Activated T-helper 17 cell treated with anti-CD3 and anti-CD28 coated beads, Interleukin-2, amount 50 U/mL, for 72 hours (primary cell): ENCODE measurements at regions not wholly inside any gene's neighbourhood (a gene's known extent, or its start where the extent isn't known, plus 50 kb on each side); places are given as distances from the start of the nearest gene placed in this dataset.
"Not testable (repeated sequence)": the region's sequence is repeated elsewhere in the genome, so short reads cannot be mapped to it uniquely, and the experiment has no call there.

Source experiments
- ATAC-seq: fragments of 150-1000 bp; cut with Tn5 transposase; replicated peaks from 2 replicates; pipeline ENCODE4 v1.10.0; 2021; ENCODE audit warnings: mild to moderate bottlenecking, moderate library complexity
- H3K27ac Mint-ChIP-seq: one replicate; pipeline ENCODE4 v1.8.0; 2022; ENCODE audit warnings: mixed read lengths
- H3K27me3 Mint-ChIP-seq: one replicate; pipeline ENCODE4 v1.8.0; 2022; ENCODE audit warnings: mixed read lengths
- H3K36me3 Mint-ChIP-seq: one replicate; pipeline ENCODE4 v1.8.0; 2022; ENCODE audit warnings: low read depth, mild to moderate bottlenecking, mixed read lengths
- H3K4me1 Mint-ChIP-seq: one replicate; pipeline ENCODE4 v1.8.0; 2022; ENCODE audit warnings: mixed read lengths
- H3K4me3 Mint-ChIP-seq: one replicate; pipeline ENCODE4 v1.8.0; 2022; ENCODE audit warnings: mild to moderate bottlenecking, mixed read lengths
- H3K9me3 Mint-ChIP-seq: one replicate; pipeline ENCODE4 v1.8.0; 2022; ENCODE audit warnings: mixed read lengths

GRCh38 chr12:127980585-127980984, 286.4 kb upstream of the TMEM132C start:
- peaks cover 16% of the 10 kb centered on the region for H3K9me3 Mint-ChIP-seq
- no peaks in the 10 kb centered on the region for H3K27me3 Mint-ChIP-seq
- H3K4me3 Mint-ChIP-seq: no peak overlapping the region
- H3K4me1 Mint-ChIP-seq: no peaks in the 10 kb centered on the region
- no peak overlapping the region for H3K27ac Mint-ChIP-seq
- H3K36me3 Mint-ChIP-seq: no peaks in the 10 kb centered on the region
- ATAC-seq: no peak

DNA sequence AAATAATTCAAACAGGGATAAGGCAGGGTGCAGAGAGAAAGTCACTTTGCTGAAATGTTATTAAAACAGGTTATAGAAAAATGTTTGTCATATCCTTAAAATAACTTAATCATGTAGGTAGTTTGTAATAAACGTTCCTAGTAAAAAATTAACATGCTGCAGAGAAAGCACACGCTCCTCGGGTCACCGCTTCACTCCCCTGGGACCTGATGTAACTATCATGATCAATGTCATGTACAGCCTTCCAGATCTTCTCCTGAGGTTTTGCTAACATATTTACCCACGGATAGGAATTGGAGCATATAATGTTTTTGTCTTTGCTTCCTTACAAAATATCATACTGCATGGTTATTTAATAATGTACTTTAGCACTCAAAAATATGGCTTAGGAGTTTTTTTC, 285.1 kb upstream of the TMEM132C start:
- ATAC-seq: no peak
- H3K4me1 Mint-ChIP-seq: no peaks in the 10 kb centered on the region
- peaks cover 11% of the 10 kb centered on the region for H3K9me3 Mint-ChIP-seq
- no peak overlapping the region for H3K4me3 Mint-ChIP-seq
- H3K27ac Mint-ChIP-seq: no peak overlapping the region
- no peaks in the 10 kb centered on the region for H3K36me3 Mint-ChIP-seq
- H3K27me3 Mint-ChIP-seq: no peaks in the 10 kb centered on the region

DNA sequence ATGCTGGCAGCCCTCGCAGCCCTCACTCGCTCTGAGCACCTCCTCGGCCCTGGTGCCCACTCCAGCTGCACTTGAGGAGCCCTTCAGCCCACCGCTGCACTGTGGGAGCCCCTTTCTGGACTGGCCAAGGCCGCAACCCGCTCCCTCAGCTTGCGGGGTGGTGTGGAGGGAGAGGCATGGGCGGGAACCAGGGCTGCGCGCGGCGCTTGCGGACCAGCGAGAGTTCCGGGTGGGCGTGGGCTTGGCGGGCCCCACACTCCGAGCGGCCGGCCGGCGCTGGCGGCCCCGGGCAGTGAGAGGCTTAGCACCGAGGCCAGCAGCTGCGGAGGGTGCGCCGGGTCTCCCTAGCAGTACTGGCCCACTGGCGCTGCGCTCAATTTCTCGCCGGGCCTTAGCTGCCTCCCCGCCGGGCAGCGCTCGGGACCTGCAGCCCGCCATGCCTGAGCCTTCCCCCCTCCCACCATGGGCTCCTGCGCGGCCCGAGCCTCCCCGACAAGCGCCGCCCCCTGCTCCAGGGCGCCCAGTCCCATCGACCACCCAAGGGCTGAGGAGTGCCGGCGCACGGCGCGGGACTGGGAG, 283.7 kb upstream of the TMEM132C start:
- H3K27me3 Mint-ChIP-seq, H3K4me3 Mint-ChIP-seq, H3K9me3 Mint-ChIP-seq, ATAC-seq, H3K4me1 Mint-ChIP-seq, H3K36me3 Mint-ChIP-seq, H3K27ac Mint-ChIP-seq: not testable (repeated sequence)

- Mint-ChIP-seq H3K27me3 (no peaks in the 10 kb centered on the region), H3K9me3 (peaks cover 8% of the 10 kb centered on the region), H3K27ac (no peak overlapping the region), H3K4me3 (no peak overlapping the region), H3K4me1 (no peaks in the 10 kb centered on the region), H3K36me3 (no peaks in the 10 kb centered on the region)
- ATAC-seq: no peak
Observed at GRCh38 chr12:127984386-127985055, 282.4 kb upstream of the TMEM132C start.

GRCh38 chr12:127987199-127987901, 279.6 kb upstream of the TMEM132C start:
- Mint-ChIP-seq H3K27ac (no peak overlapping the region), H3K36me3 (no peaks in the 10 kb centered on the region), H3K9me3 (peaks cover 7% of the 10 kb centered on the region), H3K4me3 (no peak overlapping the region), H3K27me3 (no peaks in the 10 kb centered on the region), H3K4me1 (no peaks in the 10 kb centered on the region)
- ATAC-seq: no peak

DNA sequence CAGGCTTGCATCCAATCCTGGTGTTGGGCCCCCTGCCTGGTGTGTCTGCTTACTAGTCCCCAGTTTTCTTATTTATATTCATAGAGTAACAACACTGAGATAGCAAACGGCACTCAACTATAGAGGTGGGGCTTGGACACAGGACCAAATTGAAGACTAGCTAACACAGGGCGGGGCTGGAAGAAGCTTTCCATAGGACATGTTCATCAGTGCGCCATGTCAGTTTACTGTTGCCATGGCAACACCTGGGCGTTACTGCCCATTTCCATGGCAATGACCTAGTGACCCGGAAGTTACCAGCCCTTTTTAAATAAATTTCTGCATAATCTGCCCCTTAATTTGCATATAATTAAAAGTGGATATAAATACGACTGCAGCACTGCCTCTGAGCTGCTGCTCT, 275.5 kb upstream of the TMEM132C start:
- Mint-ChIP-seq H3K4me1 (no peaks in the 10 kb centered on the region), H3K27me3 (no peaks in the 10 kb centered on the region), H3K9me3 (peaks cover 11% of the 10 kb centered on the region), H3K36me3 (no peaks in the 10 kb centered on the region), H3K4me3 (no peak overlapping the region), H3K27ac (no peak overlapping the region)
- ATAC-seq: no peak

DNA sequence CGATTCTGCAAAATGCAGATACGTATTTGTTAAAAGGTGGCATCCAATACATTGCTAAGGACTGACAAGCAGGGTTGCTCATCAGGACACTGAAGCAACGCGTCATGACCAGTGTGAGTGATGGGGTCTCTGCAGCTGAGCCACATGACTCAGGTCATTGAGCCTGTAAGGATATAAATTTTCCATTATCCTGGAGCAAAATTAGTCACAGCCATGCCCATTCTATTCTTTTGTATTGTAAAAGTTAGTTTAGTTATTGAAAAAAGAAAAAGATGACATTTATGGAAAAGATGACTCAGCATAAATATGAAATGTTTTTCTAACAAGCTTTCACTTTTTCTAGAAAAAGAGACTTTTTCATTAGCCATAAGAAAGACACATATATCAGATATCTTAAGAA, 268.0 kb upstream of the TMEM132C start:
- Mint-ChIP-seq H3K9me3 (peaks cover 12% of the 10 kb centered on the region), H3K27me3 (no peaks in the 10 kb centered on the region), H3K4me3 (no peak overlapping the region), H3K36me3 (no peaks in the 10 kb centered on the region), H3K27ac (no peak overlapping the region), H3K4me1 (no peaks in the 10 kb centered on the region)
- ATAC-seq: no peak

- Mint-ChIP-seq H3K27ac (no peak overlapping the region), H3K9me3 (peaks cover 9% of the 10 kb centered on the region), H3K36me3 (no peaks in the 10 kb centered on the region), H3K27me3 (no peaks in the 10 kb centered on the region), H3K4me3 (no peak overlapping the region), H3K4me1 (no peaks in the 10 kb centered on the region)
- no peak for ATAC-seq
Observed at GRCh38 chr12:128004383-128004938, 262.5 kb upstream of the TMEM132C start.

DNA sequence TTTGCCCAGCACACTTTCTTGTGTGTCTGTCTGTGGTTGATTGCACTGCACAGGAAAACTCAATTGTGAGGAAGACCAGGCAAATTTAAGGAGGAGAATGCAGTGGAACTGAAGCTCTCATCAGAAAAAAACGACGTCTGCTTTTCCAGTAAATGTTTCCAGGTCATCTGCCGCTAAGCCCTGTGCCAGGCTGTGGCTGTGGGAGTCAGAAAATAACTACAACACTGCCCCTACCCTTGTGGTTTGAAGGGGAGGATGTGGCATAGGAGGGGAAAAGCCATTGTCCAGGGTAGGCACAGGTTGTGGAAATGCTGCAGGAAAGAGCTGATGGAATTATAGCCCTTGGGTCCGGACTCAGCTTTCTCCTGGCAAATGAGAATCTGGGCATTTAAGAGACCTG, 259.7 kb upstream of the TMEM132C start:
- no peak for ATAC-seq
- no peaks in the 10 kb centered on the region for H3K4me1 Mint-ChIP-seq
- H3K27ac Mint-ChIP-seq: no peak overlapping the region
- peaks cover 5% of the 10 kb centered on the region for H3K9me3 Mint-ChIP-seq
- H3K27me3 Mint-ChIP-seq: no peaks in the 10 kb centered on the region
- no peak overlapping the region for H3K4me3 Mint-ChIP-seq
- no peaks in the 10 kb centered on the region for H3K36me3 Mint-ChIP-seq

- H3K27me3 Mint-ChIP-seq: no peaks in the 10 kb centered on the region
- H3K4me3 Mint-ChIP-seq: no peak overlapping the region
Observed at GRCh38 chr12:128008341-128008740, 258.6 kb upstream of the TMEM132C start.

GRCh38 chr12:128009108-128009507, 257.9 kb upstream of the TMEM132C start:
- H3K27ac Mint-ChIP-seq: no peak overlapping the region
- H3K4me1 Mint-ChIP-seq: no peaks in the 10 kb centered on the region
- no peaks in the 10 kb centered on the region for H3K27me3 Mint-ChIP-seq
- H3K9me3 Mint-ChIP-seq: peaks cover 5% of the 10 kb centered on the region
- no peaks in the 10 kb centered on the region for H3K36me3 Mint-ChIP-seq
- H3K4me3 Mint-ChIP-seq: no peak overlapping the region
- ATAC-seq: no peak

More at GRCh38 chr12:128008341-128008740, 258.6 kb upstream of the TMEM132C start:
- Mint-ChIP-seq H3K27ac (no peak overlapping the region), H3K36me3 (no peaks in the 10 kb centered on the region), H3K9me3 (peaks cover 5% of the 10 kb centered on the region), H3K4me1 (no peaks in the 10 kb centered on the region)
- no peak for ATAC-seq

- no peak for ATAC-seq
- H3K4me1 Mint-ChIP-seq: no peaks in the 10 kb centered on the region
- peaks cover 2% of the 10 kb centered on the region for H3K9me3 Mint-ChIP-seq
- no peak overlapping the region for H3K4me3 Mint-ChIP-seq
- H3K27ac Mint-ChIP-seq: no peak overlapping the region
- H3K36me3 Mint-ChIP-seq: no peaks in the 10 kb centered on the region
- H3K27me3 Mint-ChIP-seq: no peaks in the 10 kb centered on the region
Observed at GRCh38 chr12:128012110-128012509, 254.9 kb upstream of the TMEM132C start.

DNA sequence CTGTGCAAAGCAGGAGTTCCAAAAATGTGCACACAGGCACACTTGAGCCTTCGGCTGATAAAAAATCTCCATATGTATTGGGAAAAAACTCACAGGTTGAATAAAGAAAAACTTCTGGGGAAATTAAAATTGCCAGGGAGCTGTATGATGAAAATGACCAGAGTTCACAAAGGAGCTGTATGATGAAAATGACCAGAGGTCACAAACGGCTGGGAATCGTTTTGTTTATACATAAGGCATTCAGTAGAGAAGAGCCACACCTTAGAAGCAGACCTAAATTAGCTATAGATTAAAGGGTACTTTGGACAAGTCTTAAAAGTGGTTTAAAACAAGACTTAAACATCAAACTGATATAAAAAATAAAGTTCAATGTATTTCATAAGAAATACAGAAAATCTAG, 251.7 kb upstream of the TMEM132C start:
- peaks cover 9% of the 10 kb centered on the region for H3K9me3 Mint-ChIP-seq
- no peaks in the 10 kb centered on the region for H3K27me3 Mint-ChIP-seq
- no peak overlapping the region for H3K4me3 Mint-ChIP-seq
- no peak for ATAC-seq
- H3K36me3 Mint-ChIP-seq: no peaks in the 10 kb centered on the region
- no peak overlapping the region for H3K27ac Mint-ChIP-seq
- no peaks in the 10 kb centered on the region for H3K4me1 Mint-ChIP-seq

- ATAC-seq: no peak
- no peaks in the 10 kb centered on the region for H3K36me3 Mint-ChIP-seq
- no peaks in the 10 kb centered on the region for H3K27me3 Mint-ChIP-seq
Observed at GRCh38 chr12:128018067-128018466, 248.9 kb upstream of the TMEM132C start.

GRCh38 chr12:128019996-128020544, 246.9 kb upstream of the TMEM132C start:
- Mint-ChIP-seq H3K27ac (no peak overlapping the region), H3K27me3 (no peaks in the 10 kb centered on the region), H3K36me3 (no peaks in the 10 kb centered on the region), H3K4me1 (no peaks in the 10 kb centered on the region), H3K9me3 (peaks cover 16% of the 10 kb centered on the region), H3K4me3 (no peak overlapping the region)
- no peak for ATAC-seq

More at GRCh38 chr12:128018067-128018466, 248.9 kb upstream of the TMEM132C start:
- peaks cover 15% of the 10 kb centered on the region for H3K9me3 Mint-ChIP-seq
- no peak overlapping the region for H3K4me3 Mint-ChIP-seq
- no peaks in the 10 kb centered on the region for H3K4me1 Mint-ChIP-seq
- H3K27ac Mint-ChIP-seq: no peak overlapping the region
